ENCODE measurements at regions not wholly inside any gene's neighbourhood (a gene's known extent, or its start where the extent isn't known, plus 50 kb on each side); places are given as distances from the start of the nearest gene placed in this dataset.

DNA sequence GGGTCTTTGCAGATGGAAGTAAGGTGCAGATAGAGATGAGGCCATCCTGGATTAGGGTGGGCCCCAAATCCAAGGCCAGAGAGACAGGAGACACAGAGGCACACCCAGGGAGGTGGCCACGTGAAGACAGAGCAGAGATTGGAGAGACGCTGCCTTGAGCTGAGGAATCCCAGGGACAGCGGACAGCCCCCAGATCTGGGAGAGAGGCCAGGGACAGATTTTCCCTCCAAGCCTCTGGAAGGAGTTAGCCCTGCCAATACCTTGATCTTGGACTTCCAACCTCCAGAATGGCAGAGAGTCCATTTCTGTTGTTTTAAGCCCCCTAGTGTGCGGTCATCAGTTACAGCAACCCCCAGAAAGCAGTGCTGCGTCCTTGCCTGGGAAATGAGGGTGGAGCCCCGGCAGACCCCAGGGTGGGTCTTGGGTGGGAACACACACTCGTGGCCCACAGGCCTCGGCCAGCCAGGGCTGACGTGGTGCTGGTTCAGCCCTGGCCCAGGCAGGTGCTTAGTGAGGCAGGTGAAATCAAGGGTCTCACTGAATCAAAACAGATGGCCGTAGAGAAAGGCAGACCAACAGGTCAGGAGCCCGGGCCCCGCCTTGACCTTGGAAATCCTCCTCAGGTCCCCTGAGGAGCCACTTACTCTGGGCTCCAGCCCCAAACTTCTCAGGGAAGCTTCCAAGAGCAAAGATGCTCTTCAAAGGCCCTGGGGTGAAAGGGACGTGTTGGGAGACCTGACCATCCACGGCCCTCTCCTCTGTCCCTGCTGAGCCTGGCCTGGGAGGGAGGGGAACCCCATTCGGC is 169.3 kb downstream of the RBFOX3 start:
- Histone ChIP-seq H3K27me3 (ENCODE audit: control insufficient read depth, insufficient read depth, low read length) (peaks cover 6% of the 10 kb centered on the region), H3K4me1 (ENCODE audit: control insufficient read depth in 2 of 3, insufficient read depth in 2 of 3, low read depth in 1 of 3, low read length in 3 of 3) (no peaks in the 10 kb centered on the region), H3K36me3 (ENCODE audit: control insufficient read depth in 2 of 3, insufficient read depth in 3 of 3, low read length in 3 of 3) (no peaks in the 10 kb centered on the region), H3K9me3 (ENCODE audit: control insufficient read depth in 2 of 3, insufficient read depth in 1 of 3, low read length in 3 of 3) (no peaks in the 10 kb centered on the region), H3K4me3 (ENCODE audit: low read length in 3 of 3) (no peak overlapping the region), H3K9ac (ENCODE audit: low read length in 3 of 3) (no peak overlapping the region), H3K27ac (ENCODE audit: low read depth in 2 of 2, low read length in 2 of 2) (no peak overlapping the region)
- DNase-seq = no peak
- intact Hi-C loops (cut with DNase I) = no loop called here
- TF ChIP-seq, protein P1, sequence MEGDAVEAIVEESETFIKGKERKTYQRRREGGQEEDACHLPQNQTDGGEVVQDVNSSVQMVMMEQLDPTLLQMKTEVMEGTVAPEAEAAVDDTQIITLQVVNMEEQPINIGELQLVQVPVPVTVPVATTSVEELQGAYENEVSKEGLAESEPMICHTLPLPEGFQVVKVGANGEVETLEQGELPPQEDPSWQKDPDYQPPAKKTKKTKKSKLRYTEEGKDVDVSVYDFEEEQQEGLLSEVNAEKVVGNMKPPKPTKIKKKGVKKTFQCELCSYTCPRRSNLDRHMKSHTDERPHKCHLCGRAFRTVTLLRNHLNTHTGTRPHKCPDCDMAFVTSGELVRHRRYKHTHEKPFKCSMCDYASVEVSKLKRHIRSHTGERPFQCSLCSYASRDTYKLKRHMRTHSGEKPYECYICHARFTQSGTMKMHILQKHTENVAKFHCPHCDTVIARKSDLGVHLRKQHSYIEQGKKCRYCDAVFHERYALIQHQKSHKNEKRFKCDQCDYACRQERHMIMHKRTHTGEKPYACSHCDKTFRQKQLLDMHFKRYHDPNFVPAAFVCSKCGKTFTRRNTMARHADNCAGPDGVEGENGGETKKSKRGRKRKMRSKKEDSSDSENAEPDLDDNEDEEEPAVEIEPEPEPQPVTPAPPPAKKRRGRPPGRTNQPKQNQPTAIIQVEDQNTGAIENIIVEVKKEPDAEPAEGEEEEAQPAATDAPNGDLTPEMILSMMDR (IDR thresholded peaks at IDR 0.05; ENCODE audit: borderline replicate concordance, extremely low read depth, insufficient read depth) = no peak
- no peak for FAIRE-seq

DNA sequence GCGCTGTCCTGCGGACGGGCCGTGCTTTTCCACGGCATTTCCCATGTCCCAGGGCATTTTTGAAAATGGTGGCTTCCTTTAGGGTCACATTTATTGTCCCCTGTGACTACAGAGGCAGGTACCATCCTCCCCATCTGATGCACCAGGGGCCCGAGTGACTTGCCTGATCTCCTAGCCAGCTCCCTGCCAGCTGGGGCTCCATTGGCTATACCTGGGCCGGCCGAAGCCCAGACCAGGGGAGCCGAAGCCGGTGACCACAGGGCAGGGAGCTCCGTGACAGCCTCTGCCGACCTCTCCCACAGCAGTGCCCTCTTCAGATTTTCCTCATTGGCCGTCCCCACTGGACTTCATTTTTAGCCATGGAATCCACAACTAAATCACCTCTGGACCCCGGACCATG is 170.6 kb downstream of the RBFOX3 start:
- Histone ChIP-seq H3K27me3 (ENCODE audit: control insufficient read depth, insufficient read depth, low read length) (peaks cover 6% of the 10 kb centered on the region), H3K4me3 (ENCODE audit: low read length in 3 of 3) (no peak overlapping the region), H3K9ac (ENCODE audit: low read length in 3 of 3) (no peak overlapping the region), H3K9me3 (ENCODE audit: control insufficient read depth in 2 of 3, insufficient read depth in 1 of 3, low read length in 3 of 3) (no peaks in the 10 kb centered on the region), H3K27ac (ENCODE audit: low read depth in 2 of 2, low read length in 2 of 2) (no peak overlapping the region), H3K4me1 (ENCODE audit: control insufficient read depth in 2 of 3, insufficient read depth in 2 of 3, low read depth in 1 of 3, low read length in 3 of 3) (no peaks in the 10 kb centered on the region), H3K36me3 (ENCODE audit: control insufficient read depth in 2 of 3, insufficient read depth in 3 of 3, low read length in 3 of 3) (no peaks in the 10 kb centered on the region)
- TF ChIP-seq, protein P1 (IDR thresholded peaks at IDR 0.05; ENCODE audit: borderline replicate concordance, extremely low read depth, insufficient read depth) = no peak
- FAIRE-seq = no peak
- intact Hi-C loops (cut with DNase I) = no loop called here
- DNase-seq = no peak

DNA sequence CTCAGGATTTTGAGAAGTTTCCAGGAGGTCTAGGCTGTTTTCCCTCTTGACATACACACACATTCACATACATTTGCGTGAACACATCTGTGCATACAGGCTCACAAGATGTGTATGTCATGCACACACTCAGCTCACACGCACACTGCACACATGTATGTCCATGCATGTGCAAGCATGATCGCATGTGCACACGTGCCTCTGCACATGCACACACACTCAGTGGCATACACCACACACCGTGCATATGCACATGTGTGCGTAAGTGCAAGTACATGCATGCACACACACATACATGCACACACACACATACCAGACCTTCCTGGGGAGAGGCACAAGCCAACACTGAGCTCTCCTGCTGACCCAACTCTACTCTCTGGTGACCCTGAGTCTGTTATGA is 171.4 kb downstream of the RBFOX3 start:
- Histone ChIP-seq H3K36me3 (ENCODE audit: control insufficient read depth in 2 of 3, insufficient read depth in 3 of 3, low read length in 3 of 3) (no peaks in the 10 kb centered on the region), H3K27me3 (ENCODE audit: control insufficient read depth, insufficient read depth, low read length) (peaks cover 6% of the 10 kb centered on the region), H3K27ac (ENCODE audit: low read depth in 2 of 2, low read length in 2 of 2) (no peak overlapping the region), H3K9ac (ENCODE audit: low read length in 3 of 3) (no peak overlapping the region), H3K4me3 (ENCODE audit: low read length in 3 of 3) (no peak overlapping the region), H3K4me1 (ENCODE audit: control insufficient read depth in 2 of 3, insufficient read depth in 2 of 3, low read depth in 1 of 3, low read length in 3 of 3) (no peaks in the 10 kb centered on the region), H3K9me3 (ENCODE audit: control insufficient read depth in 2 of 3, insufficient read depth in 1 of 3, low read length in 3 of 3) (no peaks in the 10 kb centered on the region)
- intact Hi-C loops (cut with DNase I) = no loop called here
- TF ChIP-seq, protein P1 (IDR thresholded peaks at IDR 0.05; ENCODE audit: borderline replicate concordance, extremely low read depth, insufficient read depth) = no peak
- FAIRE-seq (no peak), DNase-seq (no peak)

All from kidney (tissue), 13 donors.